Liver (tissue), 8 donors: ENCODE measurements at regions not wholly inside any gene's neighbourhood (a gene's known extent, or its start where the extent isn't known, plus 50 kb on each side); places are given as distances from the start of the nearest gene placed in this dataset.

Experiments used
- DNase-seq: peaks from one replicate; pipeline ENCODE4 v3.0.0-alpha.2; 2017; ENCODE audit warnings: low spot score
- H3K27ac ChIP-seq, 2 donors: one replicate each; pipeline ENCODE4 v1.7.0; 2013; ENCODE audit warnings: inconsistent platforms in 2 of 2, low read length in 2 of 2, control low read depth in 1 of 2, low read depth in 1 of 2, mild to moderate bottlenecking in 1 of 2
- H3K27me3 ChIP-seq, 4 donors: one replicate each; pipeline versions ENCODE4 v1.6.1 to v1.7.0; 2013; ENCODE audit warnings: low read length in 3 of 4, inconsistent platforms in 1 of 4, mild to moderate bottlenecking in 1 of 4, moderate library complexity in 1 of 4; ENCODE audit not compliant: control insufficient read depth in 4 of 4, insufficient read depth in 4 of 4
- H3K36me3 ChIP-seq, 4 donors: one replicate each; pipeline versions ENCODE4 v1.6.1 to v1.7.0; 2013; ENCODE audit warnings: low read length in 3 of 4, mild to moderate bottlenecking in 3 of 4, low read depth in 1 of 4, moderate library complexity in 1 of 4; ENCODE audit not compliant: control insufficient read depth in 4 of 4, insufficient read depth in 3 of 4
- H3K4me1 ChIP-seq, 4 donors: one replicate each; pipeline versions ENCODE4 v1.6.1 to v1.7.0; 2013; ENCODE audit warnings: low read length in 3 of 4, mild to moderate bottlenecking in 3 of 4, moderate library complexity in 1 of 4; ENCODE audit not compliant: control insufficient read depth in 4 of 4, insufficient read depth in 4 of 4
- H3K4me3 ChIP-seq, 3 donors: one replicate each; pipeline versions ENCODE4 v1.6.1 to v1.7.0; 2013; ENCODE audit warnings: low read length in 3 of 3, control low read depth in 1 of 3, low read depth in 1 of 3, mild to moderate bottlenecking in 1 of 3
- H3K9ac ChIP-seq, 2 donors: one replicate each; pipeline ENCODE4 v1.7.0; 2013; ENCODE audit warnings: low read length in 2 of 2, mild to moderate bottlenecking in 2 of 2, moderate library complexity in 2 of 2, control low read depth in 1 of 2, low read depth in 1 of 2
- H3K9me3 ChIP-seq, 4 donors: one replicate each; pipeline versions ENCODE4 v1.6.1 to v1.7.0; 2013; ENCODE audit warnings: low read length in 3 of 4; ENCODE audit not compliant: control insufficient read depth in 4 of 4
- EGR1 ChIP-seq, 2 donors: IDR thresholded peaks; 2 replicates each; pipeline ENCODE4 v1.6.1; 2016 to 2018; ENCODE audit warnings: antibody characterized with exemption in 2 of 2, low read depth in 2 of 2
- FOXA1 ChIP-seq: IDR thresholded peaks from 2 replicates; pipeline ENCODE4 v1.6.1; 2016; ENCODE audit warnings: antibody characterized with exemption
- FOXA2 ChIP-seq: IDR thresholded peaks from 2 replicates; pipeline ENCODE4 v1.6.1; 2016; ENCODE audit warnings: antibody characterized with exemption
- GABPA ChIP-seq, 2 donors: IDR thresholded peaks in 1 of 2; conservative IDR thresholded peaks in 1 of 2; 2 replicates each; pipeline ENCODE4 v1.6.1; 2016; ENCODE audit warnings: antibody characterized with exemption in 2 of 2, mild to moderate bottlenecking in 1 of 2, moderate library complexity in 1 of 2
- HNF4G ChIP-seq: IDR thresholded peaks from 2 replicates; pipeline ENCODE4 v1.6.1; 2016; ENCODE audit warnings: antibody characterized with exemption
- JUND ChIP-seq, 2 donors: IDR thresholded peaks; 2 replicates each; pipeline ENCODE4 v1.6.1; 2016; ENCODE audit warnings: antibody characterized with exemption in 2 of 2
- NR2F2 ChIP-seq: IDR thresholded peaks from 2 replicates; pipeline ENCODE4 v1.6.1; 2016; ENCODE audit warnings: antibody characterized with exemption
- RAD21 ChIP-seq, 2 donors: IDR thresholded peaks; 2 replicates each; pipeline ENCODE4 v1.6.1; 2016; ENCODE audit warnings: antibody characterized with exemption in 2 of 2, mild to moderate bottlenecking in 2 of 2
- RXRA ChIP-seq, 2 donors: IDR thresholded peaks; 2 replicates each; pipeline ENCODE4 v1.6.1; 2017 to 2018; ENCODE audit warnings: antibody characterized with exemption in 2 of 2, mild to moderate bottlenecking in 1 of 2
- SP1 ChIP-seq: IDR thresholded peaks from 2 replicates; pipeline ENCODE4 v1.6.1; 2018; ENCODE audit warnings: antibody characterized with exemption, mild to moderate bottlenecking
- YY1 ChIP-seq: IDR thresholded peaks from 2 replicates; pipeline ENCODE4 v1.6.1; 2016; ENCODE audit warnings: antibody characterized with exemption, mild to moderate bottlenecking
- WGBS: extraction: QIAGEN DNeasy Blood & Tissue Kit; methylation state at CpG from one replicate; pipeline ENCODE4 v1.1.7; 2013; 5-methylcytosine and 5-hydroxymethylcytosine counted together
- TF ChIP-seq, protein P1 (sequence below): IDR thresholded peaks from 2 replicates; pipeline ENCODE4 v1.6.1; 2016; ENCODE audit warnings: antibody characterized with exemption
- TF ChIP-seq, protein P2 (sequence below): fragments of 150-350 bp; IDR thresholded peaks from 2 replicates; pipeline ENCODE4 v1.5.1; 2017; ENCODE audit warnings: improper control_type of control experiment, low read depth, low read length; ENCODE audit not compliant: missing input control
- TF ChIP-seq, protein P3 (sequence below): IDR thresholded peaks from 2 replicates; pipeline ENCODE4 v1.6.1; 2016; ENCODE audit warnings: antibody characterized with exemption
- TF ChIP-seq, protein P4 (sequence below): IDR thresholded peaks from 2 replicates; pipeline ENCODE4 v1.6.1; 2016; ENCODE audit warnings: antibody characterized with exemption, mild to moderate bottlenecking
- TF ChIP-seq, protein P5 (sequence below): IDR thresholded peaks from 2 replicates; pipeline ENCODE4 v1.6.1; 2016; ENCODE audit warnings: antibody characterized with exemption
- donor health status: healthy.
- donor health status: healthy.
- donor health status: healthy.
- donor health status: healthy.
- donor health status: healthy.

DNA sequence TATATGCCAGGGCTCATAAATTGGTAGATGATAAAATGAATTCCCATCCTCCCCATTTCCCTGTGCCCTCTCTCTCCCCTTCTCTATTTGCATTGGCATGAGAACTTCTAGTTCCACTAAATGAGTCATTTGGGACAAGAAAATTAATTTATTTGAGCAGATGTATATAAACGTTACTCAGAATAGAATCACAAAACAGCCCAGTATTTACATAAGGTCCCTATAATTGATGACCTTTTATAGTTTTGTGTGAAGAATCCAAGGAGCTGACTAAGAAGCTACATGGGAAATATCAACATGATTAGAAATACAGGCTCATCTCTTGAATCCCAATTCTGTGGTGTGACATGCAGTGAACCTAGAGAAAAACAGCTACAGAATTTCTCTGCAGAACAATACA is 617.7 kb upstream of the NR2F2 start:
- no peaks in the 10 kb centered on the region for H3K27me3 ChIP-seq
- H3K4me1 ChIP-seq, result peaks cover 2 to 5% (median 4%) of the 10 kb centered on the region in 4 donors
- 55% methylated on average over 1 of the region's 1 CpG for WGBS
- H3K9ac ChIP-seq, result no peak overlapping the region
- no peak overlapping the region for H3K4me3 ChIP-seq
- no peaks in the 10 kb centered on the region for H3K9me3 ChIP-seq
- no peak for DNase-seq
- no peak overlapping the region for H3K27ac ChIP-seq
- TF ChIP-seq EGR1 (IDR thresholded peaks at IDR 0.05; ENCODE audit: low read depth in 2 of 2), result no peak
- TF ChIP-seq FOXA1, result no peak
- TF ChIP-seq, protein P1, sequence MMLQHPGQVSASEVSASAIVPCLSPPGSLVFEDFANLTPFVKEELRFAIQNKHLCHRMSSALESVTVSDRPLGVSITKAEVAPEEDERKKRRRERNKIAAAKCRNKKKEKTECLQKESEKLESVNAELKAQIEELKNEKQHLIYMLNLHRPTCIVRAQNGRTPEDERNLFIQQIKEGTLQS, result no peak
- TF ChIP-seq, protein P2, sequence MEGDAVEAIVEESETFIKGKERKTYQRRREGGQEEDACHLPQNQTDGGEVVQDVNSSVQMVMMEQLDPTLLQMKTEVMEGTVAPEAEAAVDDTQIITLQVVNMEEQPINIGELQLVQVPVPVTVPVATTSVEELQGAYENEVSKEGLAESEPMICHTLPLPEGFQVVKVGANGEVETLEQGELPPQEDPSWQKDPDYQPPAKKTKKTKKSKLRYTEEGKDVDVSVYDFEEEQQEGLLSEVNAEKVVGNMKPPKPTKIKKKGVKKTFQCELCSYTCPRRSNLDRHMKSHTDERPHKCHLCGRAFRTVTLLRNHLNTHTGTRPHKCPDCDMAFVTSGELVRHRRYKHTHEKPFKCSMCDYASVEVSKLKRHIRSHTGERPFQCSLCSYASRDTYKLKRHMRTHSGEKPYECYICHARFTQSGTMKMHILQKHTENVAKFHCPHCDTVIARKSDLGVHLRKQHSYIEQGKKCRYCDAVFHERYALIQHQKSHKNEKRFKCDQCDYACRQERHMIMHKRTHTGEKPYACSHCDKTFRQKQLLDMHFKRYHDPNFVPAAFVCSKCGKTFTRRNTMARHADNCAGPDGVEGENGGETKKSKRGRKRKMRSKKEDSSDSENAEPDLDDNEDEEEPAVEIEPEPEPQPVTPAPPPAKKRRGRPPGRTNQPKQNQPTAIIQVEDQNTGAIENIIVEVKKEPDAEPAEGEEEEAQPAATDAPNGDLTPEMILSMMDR, result no peak
- TF ChIP-seq NR2F2, result no peak
- no peak for TF ChIP-seq GABPA (IDR thresholded peaks at IDR 0.05 in 1 of 2, conservative IDR thresholded peaks at IDR 0.05 in 1 of 2)
- TF ChIP-seq, protein P3, sequence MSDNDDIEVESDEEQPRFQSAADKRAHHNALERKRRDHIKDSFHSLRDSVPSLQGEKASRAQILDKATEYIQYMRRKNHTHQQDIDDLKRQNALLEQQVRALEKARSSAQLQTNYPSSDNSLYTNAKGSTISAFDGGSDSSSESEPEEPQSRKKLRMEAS, result no peak
- no peak for TF ChIP-seq YY1
- TF ChIP-seq HNF4G, result no peak
- TF ChIP-seq SP1, result no peak
- TF ChIP-seq FOXA2, result no peak
- TF ChIP-seq RAD21 (IDR thresholded peaks at IDR 0.05), result no peak
- TF ChIP-seq, protein P4, sequence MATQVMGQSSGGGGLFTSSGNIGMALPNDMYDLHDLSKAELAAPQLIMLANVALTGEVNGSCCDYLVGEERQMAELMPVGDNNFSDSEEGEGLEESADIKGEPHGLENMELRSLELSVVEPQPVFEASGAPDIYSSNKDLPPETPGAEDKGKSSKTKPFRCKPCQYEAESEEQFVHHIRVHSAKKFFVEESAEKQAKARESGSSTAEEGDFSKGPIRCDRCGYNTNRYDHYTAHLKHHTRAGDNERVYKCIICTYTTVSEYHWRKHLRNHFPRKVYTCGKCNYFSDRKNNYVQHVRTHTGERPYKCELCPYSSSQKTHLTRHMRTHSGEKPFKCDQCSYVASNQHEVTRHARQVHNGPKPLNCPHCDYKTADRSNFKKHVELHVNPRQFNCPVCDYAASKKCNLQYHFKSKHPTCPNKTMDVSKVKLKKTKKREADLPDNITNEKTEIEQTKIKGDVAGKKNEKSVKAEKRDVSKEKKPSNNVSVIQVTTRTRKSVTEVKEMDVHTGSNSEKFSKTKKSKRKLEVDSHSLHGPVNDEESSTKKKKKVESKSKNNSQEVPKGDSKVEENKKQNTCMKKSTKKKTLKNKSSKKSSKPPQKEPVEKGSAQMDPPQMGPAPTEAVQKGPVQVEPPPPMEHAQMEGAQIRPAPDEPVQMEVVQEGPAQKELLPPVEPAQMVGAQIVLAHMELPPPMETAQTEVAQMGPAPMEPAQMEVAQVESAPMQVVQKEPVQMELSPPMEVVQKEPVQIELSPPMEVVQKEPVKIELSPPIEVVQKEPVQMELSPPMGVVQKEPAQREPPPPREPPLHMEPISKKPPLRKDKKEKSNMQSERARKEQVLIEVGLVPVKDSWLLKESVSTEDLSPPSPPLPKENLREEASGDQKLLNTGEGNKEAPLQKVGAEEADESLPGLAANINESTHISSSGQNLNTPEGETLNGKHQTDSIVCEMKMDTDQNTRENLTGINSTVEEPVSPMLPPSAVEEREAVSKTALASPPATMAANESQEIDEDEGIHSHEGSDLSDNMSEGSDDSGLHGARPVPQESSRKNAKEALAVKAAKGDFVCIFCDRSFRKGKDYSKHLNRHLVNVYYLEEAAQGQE, result no peak
- TF ChIP-seq, protein P5, sequence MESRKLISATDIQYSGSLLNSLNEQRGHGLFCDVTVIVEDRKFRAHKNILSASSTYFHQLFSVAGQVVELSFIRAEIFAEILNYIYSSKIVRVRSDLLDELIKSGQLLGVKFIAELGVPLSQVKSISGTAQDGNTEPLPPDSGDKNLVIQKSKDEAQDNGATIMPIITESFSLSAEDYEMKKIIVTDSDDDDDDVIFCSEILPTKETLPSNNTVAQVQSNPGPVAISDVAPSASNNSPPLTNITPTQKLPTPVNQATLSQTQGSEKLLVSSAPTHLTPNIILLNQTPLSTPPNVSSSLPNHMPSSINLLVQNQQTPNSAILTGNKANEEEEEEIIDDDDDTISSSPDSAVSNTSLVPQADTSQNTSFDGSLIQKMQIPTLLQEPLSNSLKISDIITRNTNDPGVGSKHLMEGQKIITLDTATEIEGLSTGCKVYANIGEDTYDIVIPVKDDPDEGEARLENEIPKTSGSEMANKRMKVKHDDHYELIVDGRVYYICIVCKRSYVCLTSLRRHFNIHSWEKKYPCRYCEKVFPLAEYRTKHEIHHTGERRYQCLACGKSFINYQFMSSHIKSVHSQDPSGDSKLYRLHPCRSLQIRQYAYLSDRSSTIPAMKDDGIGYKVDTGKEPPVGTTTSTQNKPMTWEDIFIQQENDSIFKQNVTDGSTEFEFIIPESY, result no peak
- no peaks in the 10 kb centered on the region for H3K36me3 ChIP-seq

DNA sequence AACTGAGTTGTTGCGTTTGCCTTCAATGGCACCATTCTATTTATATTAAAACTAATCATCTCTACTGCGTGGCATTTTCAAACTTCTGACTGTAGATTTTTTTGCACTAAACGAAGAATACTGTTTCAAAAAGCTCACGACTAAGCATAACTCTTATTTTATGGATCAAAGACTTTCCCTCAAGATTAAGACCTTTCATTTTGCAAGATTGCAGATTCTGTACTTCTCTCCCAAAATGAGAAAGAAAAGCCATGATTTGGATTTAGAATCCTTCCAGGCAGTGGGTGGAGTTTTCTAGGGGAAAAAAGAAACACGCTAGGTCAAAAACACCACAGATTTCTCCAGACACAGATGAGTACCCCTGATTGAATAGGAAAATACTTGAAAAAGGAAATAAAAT is 617.2 kb upstream of the NR2F2 start:
- Histone ChIP-seq H3K9me3 (no peaks in the 10 kb centered on the region), H3K27me3 (no peaks in the 10 kb centered on the region), H3K27ac (no peak overlapping the region), H3K4me1 (peaks cover 2 to 5% (median 4%) of the 10 kb centered on the region in 4 donors), H3K36me3 (no peaks in the 10 kb centered on the region), H3K4me3 (no peak overlapping the region), H3K9ac (no peak overlapping the region)
- WGBS, result 63% methylated on average over 5 of the region's 5 CpGs
- TF ChIP-seq NR2F2 (no peak), YY1 (no peak), HNF4G (no peak), JUND (IDR thresholded peaks at IDR 0.05) (no peak), GABPA (IDR thresholded peaks at IDR 0.05 in 1 of 2, conservative IDR thresholded peaks at IDR 0.05 in 1 of 2) (no peak), FOXA2 (no peak), EGR1 (IDR thresholded peaks at IDR 0.05; ENCODE audit: low read depth in 2 of 2) (no peak), RAD21 (IDR thresholded peaks at IDR 0.05) (no peak), RXRA (IDR thresholded peaks at IDR 0.05) (no peak), SP1 (no peak)
- TF ChIP-seq, protein P3, result no peak
- TF ChIP-seq, protein P4, result no peak
- DNase-seq, result no peak
